MM.1S (cell line): ENCODE measurements at regions not wholly inside any gene's neighbourhood (a gene's known extent, or its start where the extent isn't known, plus 50 kb on each side); places are given as distances from the start of the nearest gene placed in this dataset.

Experiments used
- EZH2 ChIP-seq: fragments of 300-600 bp; sonication (generic); optimal IDR thresholded peaks from 2 replicates; pipeline ENCODE3; 2017; ENCODE audit warnings: low read depth, mild to moderate bottlenecking, antibody characterized with exemption, low read length, mixed read lengths
- EZH2phosphoT487 ChIP-seq: fragments of 300-600 bp; sonication (generic); IDR thresholded peaks from 2 replicates; pipeline ENCODE4 v1.6.1; 2018; ENCODE audit warnings: antibody characterized with exemption, low read length
- TF ChIP-seq, protein P1 (sequence below): fragments of 300-600 bp; sonication (generic); IDR thresholded peaks from 2 replicates; pipeline ENCODE4 v1.5.1; 2016; ENCODE audit warnings: antibody characterized with exemption, low read length, mixed read lengths

DNA sequence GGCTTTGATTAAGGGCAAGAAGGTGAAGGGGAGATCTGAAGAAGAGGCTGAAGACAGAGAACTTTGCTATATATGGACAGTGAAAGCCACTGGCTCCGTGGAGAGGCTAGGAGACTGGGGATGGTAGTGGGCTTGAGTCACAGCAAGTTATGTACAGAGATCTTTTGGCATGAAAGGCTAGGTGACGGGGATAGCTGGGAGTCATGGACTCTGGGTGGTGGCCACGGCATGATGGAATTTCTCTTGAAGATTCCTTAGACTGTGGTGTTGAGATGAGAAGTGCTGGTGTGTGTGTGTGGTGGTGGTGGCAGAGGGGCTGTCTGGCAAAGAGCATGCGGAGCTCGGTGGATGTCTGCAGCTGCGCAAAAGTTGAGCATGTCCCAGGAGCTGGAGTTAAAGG lies 120.6 kb upstream of the STC2 start:
- TF ChIP-seq, protein P1, sequence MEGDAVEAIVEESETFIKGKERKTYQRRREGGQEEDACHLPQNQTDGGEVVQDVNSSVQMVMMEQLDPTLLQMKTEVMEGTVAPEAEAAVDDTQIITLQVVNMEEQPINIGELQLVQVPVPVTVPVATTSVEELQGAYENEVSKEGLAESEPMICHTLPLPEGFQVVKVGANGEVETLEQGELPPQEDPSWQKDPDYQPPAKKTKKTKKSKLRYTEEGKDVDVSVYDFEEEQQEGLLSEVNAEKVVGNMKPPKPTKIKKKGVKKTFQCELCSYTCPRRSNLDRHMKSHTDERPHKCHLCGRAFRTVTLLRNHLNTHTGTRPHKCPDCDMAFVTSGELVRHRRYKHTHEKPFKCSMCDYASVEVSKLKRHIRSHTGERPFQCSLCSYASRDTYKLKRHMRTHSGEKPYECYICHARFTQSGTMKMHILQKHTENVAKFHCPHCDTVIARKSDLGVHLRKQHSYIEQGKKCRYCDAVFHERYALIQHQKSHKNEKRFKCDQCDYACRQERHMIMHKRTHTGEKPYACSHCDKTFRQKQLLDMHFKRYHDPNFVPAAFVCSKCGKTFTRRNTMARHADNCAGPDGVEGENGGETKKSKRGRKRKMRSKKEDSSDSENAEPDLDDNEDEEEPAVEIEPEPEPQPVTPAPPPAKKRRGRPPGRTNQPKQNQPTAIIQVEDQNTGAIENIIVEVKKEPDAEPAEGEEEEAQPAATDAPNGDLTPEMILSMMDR = no peak
- TF ChIP-seq EZH2 (no peak), EZH2phosphoT487 (no peak)
